Spinal cord (tissue), 9 donors: ENCODE measurements at regions not wholly inside any gene's neighbourhood (a gene's known extent, or its start where the extent isn't known, plus 50 kb on each side); places are given as distances from the start of the nearest gene placed in this dataset.
"Not testable (repeated sequence)": the region's sequence is repeated elsewhere in the genome, so short reads cannot be mapped to it uniquely, and the experiment has no call there.

Source experiments
- DNase-seq, 6 donors: peaks; one replicate each; pipeline versions ENCODE4 v3.0.0 to v3.0.0-alpha.2; 2013 to 2015; ENCODE audit warnings: low spot score in 6 of 6, low read depth in 4 of 6
- H3K27ac ChIP-seq: one replicate; pipeline ENCODE4 v1.5.1; 2013; ENCODE audit warnings: low read depth, low read length, control low read depth
- H3K27me3 ChIP-seq: one replicate; pipeline ENCODE4 v1.6.1; 2013; ENCODE audit warnings: low read length; ENCODE audit not compliant: control insufficient read depth, insufficient read depth
- H3K36me3 ChIP-seq: one replicate; pipeline ENCODE4 v1.6.1; 2013; ENCODE audit warnings: low read length; ENCODE audit not compliant: control insufficient read depth, insufficient read depth
- H3K4me1 ChIP-seq: one replicate; pipeline ENCODE4 v1.6.1; 2013; ENCODE audit warnings: low read length; ENCODE audit not compliant: control insufficient read depth, insufficient read depth
- H3K4me3 ChIP-seq: one replicate; pipeline ENCODE4 v1.5.1; 2013; ENCODE audit warnings: low read depth, low read length, control low read depth
- H3K9me3 ChIP-seq: one replicate; pipeline ENCODE4 v1.6.1; 2013; ENCODE audit warnings: low read length; ENCODE audit not compliant: control insufficient read depth, insufficient read depth
- WGBS: methylation state at CpG from one replicate; pipeline ENCODE4 v1.1.5; 2013; ENCODE audit warnings: missing lambda C conversion rate; ENCODE audit not compliant: insufficient coverage; 5-methylcytosine and 5-hydroxymethylcytosine counted together
- donor health status: healthy.

DNA sequence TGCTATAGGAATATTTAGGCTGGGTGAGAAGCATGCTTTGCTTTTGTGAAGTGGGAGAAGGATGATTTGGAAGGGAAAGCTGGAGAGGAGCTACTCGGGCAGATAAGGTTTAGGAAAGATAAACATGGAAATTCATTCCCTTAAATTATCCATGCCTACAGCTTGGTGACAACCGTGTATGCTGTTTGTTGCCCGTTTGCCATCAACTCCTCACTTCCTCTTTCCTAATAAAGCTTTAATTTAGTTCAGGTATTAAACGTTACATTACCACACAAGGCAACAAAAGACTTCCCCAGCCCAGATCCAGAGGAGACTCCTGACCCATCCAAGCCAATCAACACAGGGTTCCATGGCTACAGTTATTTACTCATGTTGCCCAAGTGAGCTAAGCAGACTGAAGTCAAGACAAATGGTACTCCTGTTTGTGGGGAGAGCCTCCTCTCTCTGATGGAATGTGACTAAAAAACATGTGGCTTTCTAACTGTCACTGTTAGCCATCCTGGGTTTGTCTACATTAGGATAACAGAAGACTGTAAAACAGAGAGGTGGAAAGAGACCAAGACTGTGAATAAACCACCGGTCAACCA, 101.7 kb upstream of the GRAMD1B start:
- Histone ChIP-seq H3K9me3 (no peaks in the 10 kb centered on the region), H3K36me3 (no peaks in the 10 kb centered on the region), H3K4me1 (no peaks in the 10 kb centered on the region), H3K4me3 (no peak overlapping the region), H3K27me3 (no peaks in the 10 kb centered on the region), H3K27ac (no peak overlapping the region)
- 69% methylated on average over 4 of the region's 5 CpGs for WGBS
- DNase-seq: no peak

DNA sequence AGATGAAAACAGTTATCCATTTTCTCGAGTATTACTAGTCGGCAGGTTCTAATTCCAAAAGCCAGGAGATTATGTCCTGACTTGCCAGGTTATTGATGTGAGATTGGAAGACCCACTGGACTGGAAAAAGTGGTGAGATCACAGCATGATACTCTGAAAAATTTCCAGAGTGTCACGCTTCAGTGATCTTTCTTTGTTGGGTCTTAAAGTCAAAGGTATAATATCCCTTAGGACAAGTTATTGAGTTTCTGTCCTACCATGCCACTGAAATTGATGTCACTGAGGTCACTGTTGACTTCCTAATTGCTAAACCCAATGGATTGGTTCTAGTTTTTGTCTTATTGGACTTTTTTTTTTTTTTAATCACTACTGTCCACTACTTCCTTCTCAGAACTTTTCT, 104.5 kb upstream of the GRAMD1B start:
- H3K9me3 ChIP-seq: no peaks in the 10 kb centered on the region
- no peak overlapping the region for H3K4me3 ChIP-seq
- WGBS: 62% methylated on average over 2 of the region's 3 CpGs
- no peaks in the 10 kb centered on the region for H3K4me1 ChIP-seq
- DNase-seq: no peak
- H3K27ac ChIP-seq: no peak overlapping the region
- H3K27me3 ChIP-seq: no peaks in the 10 kb centered on the region
- no peaks in the 10 kb centered on the region for H3K36me3 ChIP-seq

DNA sequence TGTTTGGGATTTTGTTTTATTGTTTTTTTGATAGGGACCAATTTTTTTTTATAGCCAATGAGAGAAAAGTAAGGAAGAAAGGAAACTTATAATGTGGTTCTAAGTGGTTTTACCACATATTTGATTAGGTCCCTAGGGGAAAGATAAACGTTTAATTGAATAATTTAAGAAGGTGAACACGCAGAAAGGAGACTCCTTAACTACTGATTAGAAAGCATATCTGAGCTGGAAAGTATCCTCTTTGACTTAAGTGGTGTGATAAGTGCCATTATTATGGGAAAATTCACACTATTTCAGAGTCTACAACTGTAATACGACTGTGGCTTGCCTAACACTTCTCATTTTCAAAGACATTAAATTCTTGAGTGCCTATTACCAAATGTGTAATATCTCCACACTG, 106.5 kb upstream of the GRAMD1B start:
- Histone ChIP-seq H3K9me3 (no peaks in the 10 kb centered on the region), H3K4me3 (no peak overlapping the region), H3K36me3 (no peaks in the 10 kb centered on the region), H3K27me3 (no peaks in the 10 kb centered on the region), H3K27ac (no peak overlapping the region), H3K4me1 (no peaks in the 10 kb centered on the region)
- 100% methylated on average over 1 of the region's 3 CpGs for WGBS
- DNase-seq: peak in 1 of 6 donors; percentile 55

GRCh38 chr11:123321636-123322035, 108.4 kb upstream of the GRAMD1B start:
- no CpG with 5 or more reads among the region's 3 CpGs for WGBS

DNA sequence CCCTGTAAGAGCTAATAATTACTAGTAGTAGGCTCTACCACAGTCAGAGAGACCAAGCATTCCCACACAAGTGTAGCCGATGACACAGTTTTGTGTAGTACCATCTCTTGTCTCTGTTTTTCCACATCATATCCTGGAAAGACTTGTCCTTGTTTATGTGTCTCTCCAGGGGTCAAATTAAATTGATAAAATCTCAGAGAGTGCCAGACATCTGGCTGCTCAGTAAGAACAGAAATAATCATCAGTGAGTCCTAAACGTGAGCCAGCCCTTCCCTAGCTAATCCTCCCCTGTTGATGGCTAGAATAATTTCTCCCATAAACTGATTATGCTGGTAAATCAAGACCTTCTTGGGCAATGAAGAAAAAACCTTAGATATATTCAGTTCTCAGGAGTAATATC, 111.4 kb upstream of the GRAMD1B start:
- H3K4me3 ChIP-seq: no peak overlapping the region
- H3K27ac ChIP-seq: no peak overlapping the region
- peaks cover 5% of the 10 kb centered on the region for H3K4me1 ChIP-seq
- no peaks in the 10 kb centered on the region for H3K9me3 ChIP-seq
- no CpG with 5 or more reads among the region's 2 CpGs for WGBS
- H3K27me3 ChIP-seq: no peaks in the 10 kb centered on the region
- DNase-seq: no peak
- H3K36me3 ChIP-seq: no peaks in the 10 kb centered on the region

More at GRCh38 chr11:123321636-123322035, 108.4 kb upstream of the GRAMD1B start:
- H3K36me3 ChIP-seq: no peaks in the 10 kb centered on the region
- no peak overlapping the region for H3K27ac ChIP-seq
- no peak overlapping the region for H3K4me3 ChIP-seq
- no peaks in the 10 kb centered on the region for H3K9me3 ChIP-seq
- no peaks in the 10 kb centered on the region for H3K27me3 ChIP-seq
- H3K4me1 ChIP-seq: no peaks in the 10 kb centered on the region
- peak in 2 of 6 donors; percentile 37 to 72 for DNase-seq

DNA sequence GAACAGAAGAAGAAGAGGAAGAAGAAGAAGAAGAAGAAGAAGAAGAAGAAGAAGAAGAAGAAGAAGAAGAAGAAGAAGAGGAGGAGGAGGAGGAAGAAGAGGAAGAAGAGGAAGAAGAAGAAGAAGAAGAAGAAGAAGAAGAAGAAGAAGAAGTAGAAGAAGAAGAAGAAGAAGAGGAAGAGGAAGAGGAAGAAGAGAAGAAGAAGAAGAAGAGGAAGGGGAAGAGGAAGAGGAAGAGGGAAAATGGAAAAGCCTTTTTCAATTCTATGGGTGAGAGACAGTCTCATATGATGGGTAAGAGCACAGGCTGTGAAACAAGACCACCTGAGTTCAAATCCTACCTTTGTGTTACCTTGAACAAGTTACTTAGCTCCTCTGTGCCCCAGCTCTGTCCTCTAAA, 111.9 kb upstream of the GRAMD1B start:
- not testable (repeated sequence) for H3K36me3 ChIP-seq, DNase-seq, H3K9me3 ChIP-seq, H3K27me3 ChIP-seq, H3K27ac ChIP-seq, H3K4me3 ChIP-seq, H3K4me1 ChIP-seq

DNA sequence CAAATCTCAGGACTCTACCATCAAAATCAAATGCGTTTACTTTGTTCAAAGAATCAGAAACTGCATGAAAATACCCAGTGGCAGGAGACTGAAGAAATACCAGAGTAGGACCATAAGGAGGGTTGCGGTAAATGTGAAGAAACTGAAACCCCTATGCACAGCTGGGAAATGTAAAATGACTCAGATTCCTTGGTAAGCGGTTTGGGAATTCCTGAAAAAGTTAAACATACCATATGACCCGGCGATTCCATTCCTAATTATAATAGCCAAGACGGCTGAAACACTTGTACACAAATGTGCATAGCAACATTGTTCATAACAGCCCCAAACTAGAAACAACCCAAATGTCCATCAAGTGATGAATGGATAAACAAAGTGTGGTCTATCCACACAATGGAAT, 114.1 kb upstream of the GRAMD1B start:
- H3K9me3 ChIP-seq: no peaks in the 10 kb centered on the region
- H3K27me3 ChIP-seq: no peaks in the 10 kb centered on the region
- H3K36me3 ChIP-seq: no peaks in the 10 kb centered on the region
- no peak for DNase-seq
- WGBS: 100% methylated on average over 1 of the region's 6 CpGs
- peaks cover 5% of the 10 kb centered on the region for H3K4me1 ChIP-seq
- H3K27ac ChIP-seq: no peak overlapping the region
- no peak overlapping the region for H3K4me3 ChIP-seq

GRCh38 chr11:123314972-123315371, 115.1 kb upstream of the GRAMD1B start:
- DNase-seq: peak in 2 of 6 donors; percentile 28 to 42
- H3K4me1 ChIP-seq: peaks cover 5% of the 10 kb centered on the region
- no peaks in the 10 kb centered on the region for H3K9me3 ChIP-seq
- WGBS: 50% methylated on average over 10 of the region's 11 CpGs
- H3K4me3 ChIP-seq: no peak overlapping the region
- H3K36me3 ChIP-seq: no peaks in the 10 kb centered on the region
- no peaks in the 10 kb centered on the region for H3K27me3 ChIP-seq
- H3K27ac ChIP-seq: no peak overlapping the region

- Histone ChIP-seq H3K27ac (no peak overlapping the region), H3K27me3 (no peaks in the 10 kb centered on the region), H3K4me3 (no peak overlapping the region), H3K36me3 (no peaks in the 10 kb centered on the region), H3K4me1 (peaks cover 5% of the 10 kb centered on the region), H3K9me3 (no peaks in the 10 kb centered on the region)
- no peak for DNase-seq
- 23% methylated on average over 3 of the region's 5 CpGs for WGBS
These were observed 116.8 kb upstream of the GRAMD1B start for GRCh38 chr11:123313262-123313661.

- Histone ChIP-seq H3K36me3 (no peaks in the 10 kb centered on the region), H3K4me1 (peaks cover 7% of the 10 kb centered on the region), H3K9me3 (no peaks in the 10 kb centered on the region), H3K27me3 (peaks cover 2% of the 10 kb centered on the region), H3K4me3 (no peak overlapping the region), H3K27ac (no peak overlapping the region)
- peak in 2 of 6 donors; percentile 43 to 85 for DNase-seq
- 29% methylated on average over 3 of the region's 7 CpGs for WGBS
These were observed 113.0 kb upstream of the CLMP start for GRCh38 chr11:123308077-123308476.
